ENCODE measurements at regions not wholly inside any gene's neighbourhood (a gene's known extent, or its start where the extent isn't known, plus 50 kb on each side); places are given as distances from the start of the nearest gene placed in this dataset.

DNA sequence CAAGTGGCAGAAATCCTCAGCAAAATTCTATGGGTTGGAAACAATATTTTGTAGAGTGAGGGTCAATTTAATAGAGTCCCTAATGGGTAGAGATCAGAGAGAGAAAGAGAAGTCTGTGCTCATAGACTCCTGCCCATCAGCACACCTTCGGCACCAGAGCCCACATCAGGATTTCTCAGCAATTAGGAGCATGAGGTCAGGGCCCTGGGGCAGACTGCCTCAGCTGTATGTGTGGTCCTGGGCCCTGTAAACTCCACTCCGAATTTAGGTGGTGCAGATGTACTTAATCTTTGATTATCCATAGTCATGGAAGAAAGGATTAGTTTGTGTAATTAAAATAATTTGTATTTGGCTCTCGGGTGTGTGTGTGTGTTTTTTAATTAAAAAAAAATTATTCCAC lies 372.6 kb downstream of the AEBP2 start:
- no peak for ATAC-seq
- no TSS peak for BruUV-seq (replicated peaks)
- TF ChIP-seq, protein P1, sequence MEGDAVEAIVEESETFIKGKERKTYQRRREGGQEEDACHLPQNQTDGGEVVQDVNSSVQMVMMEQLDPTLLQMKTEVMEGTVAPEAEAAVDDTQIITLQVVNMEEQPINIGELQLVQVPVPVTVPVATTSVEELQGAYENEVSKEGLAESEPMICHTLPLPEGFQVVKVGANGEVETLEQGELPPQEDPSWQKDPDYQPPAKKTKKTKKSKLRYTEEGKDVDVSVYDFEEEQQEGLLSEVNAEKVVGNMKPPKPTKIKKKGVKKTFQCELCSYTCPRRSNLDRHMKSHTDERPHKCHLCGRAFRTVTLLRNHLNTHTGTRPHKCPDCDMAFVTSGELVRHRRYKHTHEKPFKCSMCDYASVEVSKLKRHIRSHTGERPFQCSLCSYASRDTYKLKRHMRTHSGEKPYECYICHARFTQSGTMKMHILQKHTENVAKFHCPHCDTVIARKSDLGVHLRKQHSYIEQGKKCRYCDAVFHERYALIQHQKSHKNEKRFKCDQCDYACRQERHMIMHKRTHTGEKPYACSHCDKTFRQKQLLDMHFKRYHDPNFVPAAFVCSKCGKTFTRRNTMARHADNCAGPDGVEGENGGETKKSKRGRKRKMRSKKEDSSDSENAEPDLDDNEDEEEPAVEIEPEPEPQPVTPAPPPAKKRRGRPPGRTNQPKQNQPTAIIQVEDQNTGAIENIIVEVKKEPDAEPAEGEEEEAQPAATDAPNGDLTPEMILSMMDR (IDR thresholded peaks at IDR 0.05), result no peak
- TF ChIP-seq SIN3A (IDR thresholded peaks at IDR 0.05; ENCODE audit: borderline replicate concordance, insufficient read depth, low read depth, low read length) (no peak), POLR2AphosphoS5 (IDR thresholded peaks at IDR 0.05; ENCODE audit: low read depth, low read length) (no peak), TCF7L2 (IDR thresholded peaks at IDR 0.05; ENCODE audit: low read depth, low read length) (no peak), REST (IDR thresholded peaks at IDR 0.05; ENCODE audit: insufficient read depth in 1 of 2, low read depth in 2 of 2, low read length in 1 of 2) (no peak)
- no peaks in the 10 kb centered on the region for H3K36me3 ChIP-seq (ENCODE audit: control insufficient read depth, insufficient read depth, low read length)
- no peak for DNase-seq (ENCODE audit: low read depth, low spot score)
- in situ Hi-C loops (cut with HindIII; ENCODE audit: low pct_unique_long_range_greater_than_20kb, low sequenced_read_pairs), result no loop called here
- H3K9me3 ChIP-seq (ENCODE audit: control insufficient read depth, insufficient read depth, low read depth, low read length), result no peaks in the 10 kb centered on the region
- intact Hi-C loops (cut with micrococcal nuclease; ENCODE audit: unreplicated experiment), result no loop called here
- CTCF ChIA-PET, result no interaction called here
- POLR2A ChIA-PET, result no interaction called here
- no peaks in the 10 kb centered on the region for H3K4me1 ChIP-seq (ENCODE audit: control insufficient read depth, insufficient read depth, low read length)
- H3K4me3 ChIP-seq (ENCODE audit: low read depth in 2 of 2, low read length in 2 of 2), result no peak overlapping the region
- no peaks in the 10 kb centered on the region for H3K27me3 ChIP-seq (ENCODE audit: control insufficient read depth, insufficient read depth, low read length)
- H3K27ac ChIP-seq (ENCODE audit: low read length), result no peak overlapping the region

- BruUV-seq (replicated peaks), result no TSS peak
- DNase-seq (ENCODE audit: low read depth, low spot score) (no peak), ATAC-seq (no peak)
- Histone ChIP-seq H3K9me3 (ENCODE audit: control insufficient read depth, insufficient read depth, low read depth, low read length) (no peaks in the 10 kb centered on the region), H3K4me1 (ENCODE audit: control insufficient read depth, insufficient read depth, low read length) (no peaks in the 10 kb centered on the region), H3K4me3 (ENCODE audit: low read depth in 2 of 2, low read length in 2 of 2) (no peak overlapping the region), H3K27ac (ENCODE audit: low read length) (no peak overlapping the region), H3K27me3 (ENCODE audit: control insufficient read depth, insufficient read depth, low read length) (no peaks in the 10 kb centered on the region), H3K36me3 (ENCODE audit: control insufficient read depth, insufficient read depth, low read length) (no peaks in the 10 kb centered on the region)
- ChIA-PET CTCF (no interaction called here), POLR2A (no interaction called here)
- TF ChIP-seq, protein P1 (IDR thresholded peaks at IDR 0.05), result no peak
- TF ChIP-seq TCF7L2 (IDR thresholded peaks at IDR 0.05; ENCODE audit: low read depth, low read length) (no peak), REST (IDR thresholded peaks at IDR 0.05; ENCODE audit: insufficient read depth in 1 of 2, low read depth in 2 of 2, low read length in 1 of 2) (no peak), POLR2AphosphoS5 (IDR thresholded peaks at IDR 0.05; ENCODE audit: low read depth, low read length) (no peak), SIN3A (IDR thresholded peaks at IDR 0.05; ENCODE audit: borderline replicate concordance, insufficient read depth, low read depth, low read length) (no peak)
- intact Hi-C loops (cut with micrococcal nuclease; ENCODE audit: unreplicated experiment) (no loop called here), in situ Hi-C loops (cut with HindIII; ENCODE audit: low pct_unique_long_range_greater_than_20kb, low sequenced_read_pairs) (no loop called here)
Observed at GRCh38 chr12:19819231-19819630, 379.9 kb downstream of the AEBP2 start.
